NCI-H1092 (cell line): ENCODE measurements at regions not wholly inside any gene's neighbourhood (a gene's known extent, or its start where the extent isn't known, plus 50 kb on each side); places are given as distances from the start of the nearest gene placed in this dataset.

Experiments used
- DNase-seq: peaks from one replicate; lab custom pipeline; 2025; lab: John Stamatoyannopoulos, UW

- DNase-seq: no peak
Measured at GRCh38 chr14:106812788-106813476, 1286.5 kb downstream of the TMEM121 start.

- no peak for DNase-seq
Measured at GRCh38 chr14:106813477-106813823, 1287.1 kb downstream of the TMEM121 start.

- DNase-seq: no peak
Measured at GRCh38 chr14:106820119-106820518, 1293.7 kb downstream of the TMEM121 start.

GRCh38 chr14:106821119-106821518, 1294.7 kb downstream of the TMEM121 start:
- no peak for DNase-seq

GRCh38 chr14:106822905-106823304, 1296.5 kb downstream of the TMEM121 start:
- no peak for DNase-seq

- no peak for DNase-seq
Measured at GRCh38 chr14:106823552-106823951, 1297.2 kb downstream of the TMEM121 start.

GRCh38 chr14:106826833-106827369, 1300.5 kb downstream of the TMEM121 start:
- no peak for DNase-seq

GRCh38 chr14:106831322-106831720, 1304.9 kb downstream of the TMEM121 start:
- no peak for DNase-seq

- DNase-seq: no peak
Measured at GRCh38 chr14:106837870-106838269, 1311.5 kb downstream of the TMEM121 start.

GRCh38 chr14:106838991-106839769, 1312.8 kb downstream of the TMEM121 start:
- no peak for DNase-seq

- no peak for DNase-seq
Measured at GRCh38 chr14:106840258-106840657, 1313.9 kb downstream of the TMEM121 start.

GRCh38 chr14:106840991-106841390, 1314.6 kb downstream of the TMEM121 start:
- DNase-seq: no peak

GRCh38 chr14:106841701-106842100, 1315.3 kb downstream of the TMEM121 start:
- no peak for DNase-seq

GRCh38 chr14:106842687-106843086, 1316.3 kb downstream of the TMEM121 start:
- no peak for DNase-seq

- no peak for DNase-seq
Measured at GRCh38 chr14:106843386-106843785, 1317.0 kb downstream of the TMEM121 start.

- no peak for DNase-seq
Measured at GRCh38 chr14:106843951-106844483, 1317.6 kb downstream of the TMEM121 start.

GRCh38 chr14:106844608-106845285, 1318.4 kb downstream of the TMEM121 start:
- DNase-seq: no peak

GRCh38 chr14:106845286-106846087, 1319.1 kb downstream of the TMEM121 start:
- no peak for DNase-seq

- no peak for DNase-seq
Measured at GRCh38 chr14:106846218-106846617, 1319.8 kb downstream of the TMEM121 start.

- DNase-seq: no peak
Measured at GRCh38 chr14:106848330-106849121, 1322.1 kb downstream of the TMEM121 start.
